OCI-LY1 (cell line): ENCODE measurements at regions not wholly inside any gene's neighbourhood (a gene's known extent, or its start where the extent isn't known, plus 50 kb on each side); places are given as distances from the start of the nearest gene placed in this dataset.

Experiments
- CTCF ChIP-seq: fragments of 200-600 bp; sonication (generic), shearing (Covaris generic); IDR thresholded peaks from 2 replicates; pipeline ENCODE4 v1.5.1; 2017; ENCODE audit warnings: mild to moderate bottlenecking, antibody characterized with exemption, low read length, moderate library complexity, mixed read lengths
- EZH2 ChIP-seq: fragments of 200-600 bp; sonication (generic), shearing (Covaris generic); IDR thresholded peaks from 2 replicates; pipeline ENCODE4 v1.8.0; 2017; ENCODE audit warnings: borderline replicate concordance, mixed run types, mild to moderate bottlenecking, antibody characterized with exemption, low read length, moderate library complexity, mixed read lengths

- TF ChIP-seq CTCF (no peak), EZH2 (no peak)
These were observed 155.5 kb downstream of the CDH26 start for GRCh38 chr20:60113771-60114170.
